GM19395 (cell line): ENCODE measurements at regions not wholly inside any gene's neighbourhood (a gene's known extent, or its start where the extent isn't known, plus 50 kb on each side); places are given as distances from the start of the nearest gene placed in this dataset.
"Not testable (repeated sequence)": the region's sequence is repeated elsewhere in the genome, so short reads cannot be mapped to it uniquely, and the experiment has no call there.

Experiments used
- ATAC-seq: cut with Tn5 transposase; IDR thresholded peaks from one replicate; pipeline ENCODE4 v1.9.1; 2021; ENCODE audit warnings: mild to moderate bottlenecking, moderate library complexity; ENCODE audit not compliant: unreplicated experiment

GRCh38 chr21:25531538-25532250 lies 75.6 kb downstream of the MRPL39 start:
- ATAC-seq, result not testable (repeated sequence)

GRCh38 chr21:25528515-25528914 lies 78.8 kb downstream of the MRPL39 start:
- ATAC-seq, result no peak

GRCh38 chr21:25518491-25518911 lies 88.8 kb downstream of the MRPL39 start:
- no peak for ATAC-seq

- no peak for ATAC-seq
Measured at GRCh38 chr21:25515484-25516405, 91.5 kb downstream of the MRPL39 start.

- ATAC-seq, result no peak
Measured at GRCh38 chr21:25513810-25514209, 93.5 kb downstream of the MRPL39 start.

GRCh38 chr21:25512095-25513081 lies 94.9 kb downstream of the MRPL39 start:
- no peak for ATAC-seq

- peak; percentile 57 for ATAC-seq
Measured at GRCh38 chr21:25509862-25510261, 97.4 kb downstream of the MRPL39 start.

- ATAC-seq, result no peak
Measured at GRCh38 chr21:25508364-25508763, 98.9 kb downstream of the MRPL39 start.

- peak; percentile 53 for ATAC-seq
Measured at GRCh38 chr21:25507522-25507921, 99.8 kb downstream of the MRPL39 start.

GRCh38 chr21:25506887-25507286 lies 100.4 kb downstream of the MRPL39 start:
- ATAC-seq, result no peak

GRCh38 chr21:25506261-25506660 lies 101.0 kb downstream of the MRPL39 start:
- ATAC-seq, result no peak

GRCh38 chr21:25503981-25504380 lies 103.3 kb downstream of the MRPL39 start:
- ATAC-seq, result no peak

GRCh38 chr21:25501996-25502665 lies 105.2 kb downstream of the MRPL39 start:
- ATAC-seq, result peak; percentile 69

GRCh38 chr21:25501462-25501861 lies 105.8 kb downstream of the MRPL39 start:
- ATAC-seq, result peak; percentile 19

GRCh38 chr21:25500598-25500997 lies 106.7 kb downstream of the MRPL39 start:
- no peak for ATAC-seq

GRCh38 chr21:25496825-25497482 lies 110.3 kb downstream of the MRPL39 start:
- no peak for ATAC-seq

GRCh38 chr21:25494804-25495203 lies 112.5 kb downstream of the MRPL39 start:
- peak; percentile 62 for ATAC-seq

GRCh38 chr21:25493722-25494121 lies 113.6 kb downstream of the MRPL39 start:
- ATAC-seq, result no peak

GRCh38 chr21:25491267-25491666 lies 116.0 kb downstream of the MRPL39 start:
- ATAC-seq, result no peak

- no peak for ATAC-seq
Measured at GRCh38 chr21:25490742-25491141, 116.5 kb downstream of the MRPL39 start.
